ENCODE measurements at regions not wholly inside any gene's neighbourhood (a gene's known extent, or its start where the extent isn't known, plus 50 kb on each side); places are given as distances from the start of the nearest gene placed in this dataset.
"Not testable (repeated sequence)": the region's sequence is repeated elsewhere in the genome, so short reads cannot be mapped to it uniquely, and the experiment has no call there.

DNA sequence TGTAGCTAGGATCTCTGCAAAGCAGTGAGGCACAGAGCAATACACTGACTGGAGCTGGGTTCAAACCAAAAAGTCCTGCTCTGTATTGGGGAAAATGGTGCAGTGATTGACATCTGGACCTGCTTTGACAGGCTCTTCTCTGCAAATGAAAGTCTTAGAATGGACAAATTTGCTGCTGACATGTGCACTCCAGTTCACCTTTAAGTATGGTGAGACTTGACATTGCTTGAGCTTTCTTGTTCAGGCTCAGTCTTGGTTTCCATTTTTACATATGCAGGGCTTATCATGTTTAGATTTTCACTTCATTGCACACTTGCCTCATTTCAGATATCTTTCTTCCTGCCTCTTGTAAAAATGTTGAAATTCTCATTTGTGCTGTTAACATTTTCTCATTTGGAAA, 1655.0 kb downstream of the MRPL39 start:
- DNase-seq: no peak

DNA sequence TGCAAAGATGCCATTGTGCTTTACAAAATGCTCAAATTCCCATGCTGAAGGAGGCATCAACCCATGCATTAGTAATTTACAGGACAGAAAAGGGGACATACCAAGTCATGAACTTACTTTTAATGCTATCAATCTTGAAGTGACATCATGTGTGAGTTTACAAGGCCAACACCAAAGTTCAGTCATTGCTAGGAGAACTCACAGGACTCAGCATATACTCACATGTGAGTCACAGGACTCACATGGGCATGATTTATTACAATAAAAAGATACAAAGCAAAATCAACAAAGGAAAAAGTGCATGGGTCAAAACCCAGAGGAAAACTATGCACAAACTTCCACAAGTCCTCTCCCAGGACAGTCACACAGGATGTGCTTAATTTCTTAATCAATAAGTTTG, 1656.0 kb downstream of the MRPL39 start:
- no peak for DNase-seq

DNA sequence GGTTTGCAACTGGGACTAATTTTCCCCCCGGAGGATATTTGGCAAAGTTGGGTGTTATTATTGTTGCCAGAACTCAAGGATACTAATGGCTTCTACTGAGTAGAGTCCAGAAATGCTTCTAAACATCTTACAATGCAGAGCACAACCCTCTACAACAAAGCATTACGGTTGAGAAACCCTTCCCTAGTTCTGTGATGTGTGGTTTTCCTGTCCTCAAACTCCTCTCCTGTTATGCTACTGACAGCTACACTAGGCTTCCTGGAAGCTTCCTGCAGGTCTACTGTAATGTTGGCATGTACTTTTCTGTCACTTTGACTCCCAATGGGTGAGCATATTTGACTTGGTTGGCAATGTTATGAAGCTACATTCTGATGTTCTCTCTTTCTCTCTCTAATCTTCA, 1656.9 kb downstream of the MRPL39 start:
- DNase-seq: no peak

DNA sequence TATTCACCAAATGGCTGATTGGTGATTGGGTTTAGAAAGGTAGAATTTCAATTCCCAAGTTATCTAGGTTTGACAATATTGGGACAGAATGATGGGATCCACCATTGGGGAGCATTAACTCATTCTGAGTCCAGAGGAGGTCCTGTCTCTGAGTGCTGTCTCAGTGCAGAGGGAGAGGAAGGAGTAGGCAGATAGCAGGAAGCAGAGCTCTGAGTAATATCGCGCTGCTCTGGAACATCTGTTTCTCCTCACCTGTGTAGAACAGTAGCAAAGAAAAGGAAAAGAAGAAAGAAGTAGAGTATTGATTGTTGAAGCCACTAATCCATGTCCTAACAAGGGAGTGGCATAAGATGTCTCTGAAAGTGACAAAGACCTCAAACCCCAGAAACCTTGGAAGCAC, 1657.8 kb downstream of the MRPL39 start:
- DNase-seq: peak; percentile 15

DNA sequence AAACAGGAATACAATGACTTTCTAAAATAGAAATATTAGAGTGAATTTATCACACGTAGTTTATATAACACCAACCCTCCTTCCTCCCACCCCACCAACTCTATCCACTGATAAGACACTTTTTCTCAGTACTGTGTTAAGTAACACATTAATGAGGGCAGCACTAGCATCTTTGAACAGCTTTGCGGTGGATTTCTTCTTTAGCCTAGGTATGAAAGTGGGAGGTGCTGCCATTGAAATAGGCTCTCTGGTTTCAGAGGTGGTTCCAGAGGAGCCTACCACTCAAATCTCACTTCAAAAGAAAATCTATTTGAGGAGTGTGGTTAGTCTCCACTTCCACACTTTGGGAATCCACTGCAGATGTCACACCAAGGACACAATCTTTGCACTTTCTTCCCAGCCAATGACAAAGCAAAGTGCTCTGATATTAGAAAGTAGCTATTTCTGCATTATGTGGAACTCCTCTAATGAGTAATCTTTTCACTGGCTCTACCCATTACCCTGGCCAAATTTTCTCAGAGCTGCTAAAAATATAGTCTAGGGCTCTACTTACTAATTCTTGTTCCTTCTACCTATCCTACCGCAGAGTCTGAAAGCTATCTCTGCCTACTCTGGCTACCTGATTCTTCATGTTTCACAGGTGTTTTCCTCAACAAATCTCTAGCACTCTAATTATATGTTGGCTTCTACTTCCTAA, 1667.8 kb downstream of the MRPL39 start:
- no peak for DNase-seq

DNA sequence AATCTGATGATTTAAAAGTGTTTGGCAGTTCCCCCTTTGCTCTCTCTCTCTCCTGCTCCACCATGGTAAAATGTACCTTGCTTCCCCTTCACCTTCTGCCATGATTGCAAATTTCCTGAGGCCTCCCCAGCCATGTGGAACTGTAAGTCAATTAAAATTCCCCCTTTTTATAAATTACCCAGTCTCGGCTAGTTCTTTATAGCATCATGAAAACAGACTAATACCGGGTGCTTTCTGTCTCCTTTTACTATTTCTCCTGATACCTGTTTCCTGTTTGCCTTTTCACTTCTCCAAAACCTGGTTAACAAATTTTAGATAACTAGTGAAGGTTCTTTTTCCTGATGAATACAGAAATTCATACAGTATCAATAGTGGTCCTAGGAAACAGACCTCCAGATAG, 1670.3 kb downstream of the MRPL39 start:
- no peak for DNase-seq

DNA sequence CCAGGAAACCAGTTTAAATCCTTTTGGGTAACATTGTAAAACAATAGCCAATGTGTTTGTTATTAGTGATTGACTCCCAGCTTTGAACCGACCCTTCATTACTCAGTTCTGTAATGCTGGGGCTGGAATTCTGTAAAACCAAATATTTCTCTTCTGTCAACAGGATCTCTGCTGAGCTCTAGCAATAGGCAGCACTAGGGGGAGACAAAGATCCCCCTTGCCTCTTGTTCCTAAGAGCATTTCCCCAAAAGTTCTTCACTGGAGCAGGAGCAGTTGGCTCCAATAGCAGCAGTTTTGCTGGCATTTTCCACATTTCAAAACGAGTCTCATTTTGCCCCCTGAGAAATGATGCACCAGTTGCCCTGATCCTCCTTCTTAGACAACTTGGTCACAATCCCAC, 1671.1 kb downstream of the MRPL39 start:
- DNase-seq: peak; percentile 75

DNA sequence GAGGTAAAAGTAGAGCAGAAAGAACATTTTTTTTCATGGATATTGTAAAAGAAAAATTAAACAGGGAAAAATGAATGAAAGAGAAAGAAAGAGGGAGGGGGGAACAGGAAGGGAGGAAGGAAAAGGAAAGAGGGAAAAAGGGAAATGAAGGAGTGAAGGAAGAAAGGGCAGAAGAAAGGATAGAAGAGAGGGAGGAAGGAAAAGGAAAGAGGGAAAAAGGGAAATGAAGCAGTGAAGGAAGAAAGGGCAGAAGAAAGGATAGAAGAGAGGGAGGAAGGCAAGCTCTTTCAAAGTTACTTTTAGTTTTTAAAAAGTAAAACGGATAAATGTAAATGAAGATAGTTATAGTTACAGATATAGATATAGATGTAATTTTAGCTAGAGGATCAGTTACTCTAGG, 1676.7 kb downstream of the MRPL39 start:
- DNase-seq: no peak

DNA sequence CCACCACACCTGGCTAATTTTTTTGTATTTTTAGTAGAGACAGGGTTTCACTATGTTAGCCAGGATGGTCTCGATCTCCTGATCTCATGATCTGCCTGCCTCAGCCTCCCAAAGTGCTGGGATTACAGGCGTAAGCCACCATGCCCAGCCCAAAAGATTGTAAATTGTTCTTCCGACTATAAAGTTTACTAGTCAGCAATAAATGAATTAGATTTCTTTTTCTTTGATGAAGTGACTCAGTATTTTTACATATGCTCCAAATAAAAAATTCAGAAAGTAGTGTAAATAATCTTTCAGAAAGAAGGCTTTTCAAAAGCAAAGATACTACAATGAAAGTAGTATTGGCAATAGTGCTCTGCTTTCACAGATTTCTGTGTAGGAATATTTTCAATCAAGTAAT, 1680.9 kb downstream of the MRPL39 start:
- DNase-seq: not testable (repeated sequence)

DNA sequence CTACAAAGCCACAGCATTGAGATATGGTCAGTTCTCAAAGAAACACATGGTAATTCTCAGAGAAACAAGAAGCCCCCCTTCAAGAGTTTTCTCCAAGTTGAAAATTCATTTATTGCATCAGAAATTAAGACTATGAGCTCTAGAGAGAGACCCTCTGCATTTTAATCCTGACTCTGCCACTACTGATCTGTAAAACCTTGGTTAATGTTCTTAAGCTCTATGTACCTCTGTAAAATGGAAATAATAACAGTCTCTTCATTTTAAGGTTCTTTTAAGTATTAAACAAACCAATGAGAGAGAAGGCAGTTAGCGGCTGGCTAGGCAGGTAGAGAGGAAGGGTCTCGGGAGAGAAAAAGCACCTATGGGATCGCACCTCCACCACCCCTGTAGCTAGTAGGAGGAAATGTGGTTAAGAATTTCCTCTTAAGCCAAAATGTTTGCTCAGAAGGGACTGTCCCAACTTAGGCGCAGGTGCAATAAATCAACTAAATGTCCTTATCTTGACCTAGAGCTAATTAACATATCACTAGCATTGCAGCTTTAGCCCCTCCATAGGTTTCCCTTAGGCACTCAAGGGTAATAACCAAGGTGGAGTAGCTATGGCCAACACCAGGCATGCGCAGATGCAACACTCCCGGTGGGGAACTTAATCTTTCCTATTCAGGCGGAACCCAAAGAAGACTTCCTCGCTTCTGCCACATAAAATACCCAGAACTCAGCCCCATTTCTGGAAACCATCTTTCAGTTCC, 1685.4 kb downstream of the MRPL39 start:
- DNase-seq: no peak

DNA sequence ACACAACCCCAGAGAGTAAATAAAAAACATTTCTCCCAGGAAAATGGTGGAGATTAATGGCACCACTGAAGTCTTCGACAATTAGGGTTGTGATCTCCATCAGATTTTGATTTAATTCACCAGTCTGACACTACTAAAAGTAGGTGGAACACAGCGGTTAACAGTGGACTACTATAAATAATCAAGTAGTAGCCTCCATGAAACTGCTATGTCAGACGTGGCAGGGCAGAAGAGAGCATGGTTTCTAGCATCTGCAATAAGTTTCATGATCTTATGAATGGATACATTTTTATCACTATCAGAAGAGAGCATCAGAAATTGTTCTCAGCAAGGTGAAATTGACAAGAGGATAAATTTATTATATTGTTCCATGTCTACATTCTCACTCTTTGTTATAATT, 1706.6 kb downstream of the MRPL39 start:
- DNase-seq: no peak

DNA sequence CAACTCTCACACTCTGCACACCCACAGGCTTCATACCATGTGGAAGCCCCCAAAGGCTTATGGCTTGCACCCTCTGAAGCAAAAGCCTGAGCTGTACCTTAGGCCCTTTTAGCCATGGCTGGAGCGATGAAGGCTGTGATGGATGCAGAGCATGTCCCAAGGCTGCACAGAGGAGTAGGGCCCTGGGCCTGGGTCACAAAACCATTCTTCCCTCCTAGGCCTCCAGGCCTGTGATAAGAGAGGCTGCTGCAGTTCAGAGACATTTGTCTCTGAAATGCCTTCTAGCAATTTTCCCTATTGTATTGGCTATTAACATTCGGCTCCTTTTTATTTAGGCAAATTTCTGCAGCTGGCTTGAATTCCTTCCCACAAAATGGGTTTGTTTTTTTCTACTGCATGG, 1707.7 kb downstream of the MRPL39 start:
- no peak for DNase-seq

DNA sequence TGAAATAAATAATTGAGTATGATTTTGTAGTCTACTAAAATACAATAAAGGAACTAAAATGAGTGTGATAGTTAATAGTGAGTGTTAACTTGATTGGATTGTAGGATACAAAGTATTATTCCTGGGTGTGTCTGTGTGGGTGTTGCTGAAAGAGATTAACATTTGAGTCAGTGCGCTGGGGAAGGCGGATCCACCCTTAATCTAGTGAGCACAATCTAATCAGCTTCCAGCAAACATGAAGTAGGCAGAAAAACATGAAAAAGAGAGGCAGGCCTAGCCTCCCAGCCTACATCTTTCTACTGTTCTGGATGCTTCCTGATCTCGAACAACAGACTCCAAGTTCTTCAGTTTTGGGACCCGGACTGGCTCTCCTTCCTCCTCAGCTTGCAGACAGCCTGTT, 1716.6 kb downstream of the MRPL39 start:
- no peak for DNase-seq

DNA sequence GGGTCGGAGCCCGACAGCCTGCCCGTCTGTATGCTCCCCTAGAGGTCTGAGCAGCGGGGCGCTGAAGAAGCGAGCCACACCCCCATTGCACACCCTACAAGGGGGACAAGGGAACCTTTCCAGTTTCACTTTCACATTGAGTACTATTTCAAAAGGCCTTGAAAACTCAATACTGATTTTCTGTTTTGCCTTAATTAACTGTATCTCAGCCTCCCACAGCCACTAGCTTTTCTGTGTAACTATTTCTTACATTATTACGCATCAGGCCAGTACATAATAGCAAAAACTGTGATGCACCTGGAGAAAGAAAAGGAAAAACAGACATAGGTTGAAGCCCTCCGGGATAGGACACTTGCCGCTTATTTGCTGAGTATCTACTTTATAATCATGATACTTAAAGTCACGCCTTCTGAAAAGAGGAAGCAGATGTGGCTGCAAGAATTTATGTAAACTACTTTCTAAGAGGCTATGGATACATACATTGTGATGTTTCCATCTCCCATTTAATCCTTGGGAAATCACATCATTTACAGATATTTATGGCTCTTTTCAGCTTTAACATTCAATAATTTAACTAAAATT, 1719.5 kb downstream of the MRPL39 start:
- DNase-seq: no peak

DNA sequence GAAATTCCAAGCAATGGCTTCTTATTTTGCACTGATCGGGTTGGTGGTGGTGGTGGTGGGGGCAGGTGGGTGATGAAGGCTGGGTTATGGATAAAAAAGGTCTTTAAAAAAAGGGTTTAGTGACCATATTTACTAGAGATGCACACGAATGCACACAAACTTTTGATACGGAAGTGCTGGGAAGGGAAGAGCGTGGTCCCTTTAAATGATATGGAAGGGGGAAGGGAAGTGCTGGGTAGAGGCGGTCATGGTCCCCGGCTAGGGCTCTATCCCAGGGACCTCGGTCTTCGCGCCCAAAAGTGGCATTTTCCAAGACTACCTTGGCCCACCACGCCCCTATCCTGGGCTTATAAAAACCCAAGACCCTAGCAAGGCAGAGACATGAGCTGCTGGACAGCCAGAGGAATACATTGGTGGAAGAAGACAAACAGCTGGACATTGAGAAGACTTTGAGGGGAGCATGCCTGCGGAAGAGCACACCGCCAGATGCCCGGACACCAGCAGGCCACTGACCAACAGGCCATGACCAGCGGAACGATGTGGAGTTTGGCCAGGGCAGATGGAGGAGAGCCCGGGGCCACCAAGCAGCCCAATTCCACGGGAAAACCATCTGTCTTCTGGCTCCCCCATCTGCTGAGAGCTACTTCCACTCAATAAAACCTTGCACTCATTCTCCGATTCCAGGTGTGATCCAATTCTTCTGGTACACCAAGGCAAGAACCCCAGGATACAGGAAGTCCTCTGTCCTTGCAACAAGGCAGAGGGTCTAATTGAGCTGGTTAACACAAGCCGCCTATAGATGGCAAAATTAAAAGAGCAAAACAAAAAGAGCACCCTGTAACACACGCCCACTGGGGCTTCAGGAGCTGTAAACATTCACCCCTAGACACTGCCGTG, 1720.2 kb downstream of the MRPL39 start:
- no peak for DNase-seq

DNA sequence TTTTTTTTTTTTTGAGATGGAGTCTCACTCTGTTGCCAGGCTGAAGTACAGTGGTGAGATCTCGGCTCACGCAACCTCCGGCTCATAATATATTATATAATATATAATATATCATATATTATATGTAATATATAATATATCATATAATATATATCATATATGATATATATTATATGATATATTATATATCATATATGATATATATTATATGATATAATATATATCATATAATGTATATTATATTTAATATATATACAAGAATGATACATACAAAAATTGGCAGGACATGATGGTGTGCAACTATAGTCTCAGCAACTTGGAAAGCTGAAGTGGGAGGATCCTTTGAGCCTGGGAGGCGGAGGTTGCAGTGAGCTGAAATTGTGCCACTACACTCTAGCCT, 1725.5 kb downstream of the MRPL39 start:
- no peak for DNase-seq

DNA sequence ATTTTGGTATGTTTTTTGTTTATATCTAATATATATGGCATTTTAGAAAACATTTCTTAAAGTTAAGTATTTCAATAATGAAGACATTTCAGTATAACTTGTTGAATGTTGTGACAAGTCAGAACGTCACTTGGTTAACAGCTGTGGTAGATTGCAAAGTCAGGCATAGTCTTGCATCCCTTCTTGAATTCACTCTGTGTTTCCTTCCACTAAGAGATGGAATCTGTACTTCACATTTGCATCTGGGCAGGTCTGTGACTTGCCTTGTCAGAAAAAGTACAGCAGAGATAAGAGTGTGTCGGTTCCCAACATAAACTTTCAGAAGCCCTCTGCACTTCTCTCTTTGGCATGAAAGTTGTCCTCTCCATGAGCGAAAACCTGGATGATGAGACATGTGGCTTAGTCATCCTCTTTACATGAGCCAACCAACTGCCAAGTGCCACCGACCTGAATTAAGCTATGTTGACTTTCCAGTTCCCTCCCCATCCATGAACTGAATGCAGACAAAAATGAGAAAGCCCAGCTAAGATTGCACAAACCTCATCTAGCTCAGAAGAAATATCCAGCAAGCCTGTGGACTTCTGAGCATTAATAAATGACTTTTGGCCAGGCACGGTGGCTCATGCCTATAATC, 1730.2 kb downstream of the MRPL39 start:
- DNase-seq: no peak

DNA sequence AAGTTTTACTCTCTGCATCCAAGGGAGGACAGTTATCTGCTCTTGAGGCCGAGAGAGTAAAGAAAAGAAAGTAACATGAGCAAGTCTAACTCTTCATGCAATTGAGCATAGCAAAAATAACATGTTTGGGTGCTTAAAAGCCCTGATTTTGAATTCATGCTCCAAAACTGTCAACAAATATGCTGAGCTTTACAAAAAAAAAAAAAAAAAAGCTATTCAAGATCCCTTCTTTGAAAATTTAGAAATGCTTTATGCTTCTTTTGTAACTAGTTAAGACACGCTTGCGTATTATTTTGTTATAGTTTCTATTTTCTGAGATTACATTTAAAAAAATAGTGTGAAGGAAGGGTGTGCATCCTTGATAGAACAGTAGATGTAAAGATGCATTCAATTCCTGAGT, 1733.0 kb downstream of the MRPL39 start:
- no peak for DNase-seq

DNA sequence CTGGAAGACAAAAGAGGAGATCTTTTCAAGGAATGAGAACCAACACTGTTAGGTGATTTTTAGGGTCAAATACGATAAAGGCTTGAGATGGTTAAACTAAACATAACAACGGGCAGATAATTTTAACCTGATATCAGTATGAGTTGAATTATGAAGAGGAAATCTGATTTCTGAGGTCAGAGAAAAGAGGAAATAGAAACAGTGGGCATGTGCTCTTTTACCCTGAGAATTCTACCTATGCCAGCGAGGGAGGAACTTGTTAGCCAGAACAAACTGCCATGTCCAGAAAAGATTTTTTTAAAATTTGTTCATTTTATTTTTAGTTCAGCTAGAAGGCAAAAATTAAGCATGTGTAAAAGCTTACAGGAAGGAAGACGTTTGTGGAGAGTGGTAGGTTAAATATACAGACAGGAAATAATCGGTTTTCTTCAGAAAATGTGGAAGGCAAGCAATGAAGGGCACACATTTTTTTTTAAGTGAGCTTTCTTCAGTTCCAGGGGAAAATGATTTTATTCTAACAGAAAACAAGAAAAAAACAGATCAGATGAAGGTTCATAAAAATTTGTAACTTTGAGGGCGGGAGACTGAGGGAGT, 1745.3 kb downstream of the MRPL39 start:
- no peak for DNase-seq

DNA sequence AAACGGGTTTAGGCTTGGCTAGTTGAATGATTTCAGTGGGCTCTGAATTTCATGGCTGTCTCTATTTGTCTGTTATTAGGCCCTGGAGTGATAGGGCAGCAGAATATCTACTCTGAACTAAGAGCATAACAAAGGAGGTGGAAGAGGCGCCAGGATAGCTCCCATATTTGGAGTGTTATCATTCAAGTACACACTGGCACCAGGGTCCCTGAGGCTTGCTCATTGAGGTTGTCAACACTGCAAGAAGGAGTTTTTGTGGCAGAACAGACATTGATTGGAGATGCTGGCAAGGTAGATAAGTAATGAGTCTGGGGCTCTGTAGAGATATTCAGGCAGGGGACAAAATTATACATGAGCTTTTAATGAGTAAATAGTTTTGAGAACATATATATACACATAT, 1748.4 kb downstream of the MRPL39 start:
- peak; percentile 55 for DNase-seq

DNA sequence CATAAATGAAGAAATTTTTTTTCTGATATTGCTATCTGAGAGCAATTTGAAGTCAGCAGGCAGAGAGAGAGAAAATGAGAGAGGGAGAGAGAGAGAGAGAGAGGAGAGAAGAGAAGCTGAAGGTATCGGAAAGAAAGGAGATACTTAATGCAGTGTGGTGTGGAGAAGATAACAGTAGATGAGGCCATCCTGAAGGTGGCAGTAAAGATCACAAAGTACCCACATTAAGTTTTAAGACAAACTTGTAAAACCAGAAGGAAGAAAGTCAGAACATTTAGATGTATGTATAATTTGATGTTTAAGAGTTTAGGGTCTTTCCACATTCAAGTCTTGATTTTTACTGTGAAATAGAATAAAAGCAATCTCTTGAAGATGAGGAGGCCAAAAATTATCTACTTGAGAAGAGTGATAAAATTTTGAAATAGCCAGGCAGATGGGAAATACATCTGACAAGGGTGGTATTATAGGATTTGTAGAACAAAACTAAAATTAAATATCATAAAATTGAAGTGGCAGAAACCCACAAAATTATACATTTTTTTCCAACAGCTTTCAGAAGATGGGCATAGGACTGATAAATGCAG, 1753.4 kb downstream of the MRPL39 start:
- DNase-seq: peak; percentile 61

DNA sequence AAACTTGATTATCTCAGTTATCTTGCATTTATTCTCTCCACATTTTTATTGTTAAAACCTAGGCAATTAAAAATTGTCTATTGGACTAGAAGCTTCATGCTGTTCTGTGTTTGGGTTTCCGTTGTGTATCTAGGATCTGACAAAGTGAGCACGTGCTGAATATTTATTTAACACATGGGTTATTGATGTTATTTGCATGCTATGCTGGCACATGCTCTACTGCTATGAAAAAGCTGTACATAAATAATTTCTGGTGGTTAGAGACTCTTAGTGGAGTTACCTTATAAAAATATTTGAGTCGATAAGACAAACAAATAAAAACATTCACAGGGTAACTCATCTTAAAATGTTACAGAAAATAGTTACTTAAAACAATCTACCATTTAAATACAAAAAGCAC, 1769.7 kb downstream of the MRPL39 start:
- DNase-seq: peak; percentile 25

Data from NCI-H69 (cell line).